ENCODE measurements at regions not wholly inside any gene's neighbourhood (a gene's known extent, or its start where the extent isn't known, plus 50 kb on each side); places are given as distances from the start of the nearest gene placed in this dataset.

DNA sequence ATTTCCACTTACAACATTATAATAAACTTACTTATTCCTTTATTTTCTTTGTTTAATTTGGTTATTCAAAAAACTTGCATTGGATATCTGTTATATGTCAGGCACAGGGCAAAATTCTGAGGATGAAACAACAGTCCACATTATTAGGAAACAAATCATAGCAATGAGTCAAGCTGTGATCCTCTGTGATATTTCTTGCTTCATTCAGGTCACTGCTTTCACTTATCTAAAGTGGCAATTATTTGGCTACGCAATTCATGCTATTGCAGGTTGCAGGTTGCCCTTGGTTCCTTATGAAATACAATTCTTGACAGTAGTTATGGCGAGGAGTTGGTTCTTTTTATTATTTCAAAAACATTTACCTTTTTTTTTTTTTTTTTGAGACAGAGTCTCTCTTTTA lies 66.4 kb upstream of the CNTN6 start:
- H3K9me3 ChIP-seq (ENCODE audit: insufficient read depth, low read length, severe bottlenecking), result peaks cover 4% of the 10 kb centered on the region
- no peaks in the 10 kb centered on the region for H3K36me3 ChIP-seq (ENCODE audit: insufficient read depth, low read length)
- no peaks in the 10 kb centered on the region for H3K79me2 ChIP-seq (ENCODE audit: insufficient read depth, low read length)
- H3K27me3 ChIP-seq (ENCODE audit: insufficient read depth, low read length, poor library complexity), result no peaks in the 10 kb centered on the region
- H3K9ac ChIP-seq (ENCODE audit: low read depth, low read length), result no peak overlapping the region
- H4K20me1 ChIP-seq (ENCODE audit: insufficient read depth, low read length), result no peaks in the 10 kb centered on the region
- H3K27ac ChIP-seq (ENCODE audit: low read length), result no peak overlapping the region
- no peak overlapping the region for H3K4me2 ChIP-seq (ENCODE audit: insufficient read depth, low read length)
- TF ChIP-seq CTCF (IDR thresholded peaks at IDR 0.05; ENCODE audit: borderline replicate concordance, extremely low read depth, low read length, poor library complexity, severe bottlenecking), result no peak
- TF ChIP-seq EZH2 (IDR thresholded peaks at IDR 0.05; ENCODE audit: borderline replicate concordance, low read depth, low read length, severe bottlenecking), result no peak
- H3K4me1 ChIP-seq (ENCODE audit: insufficient read depth, low read length), result no peaks in the 10 kb centered on the region
- H2AFZ ChIP-seq (ENCODE audit: low read depth, low read length), result no peak overlapping the region
- H3K4me3 ChIP-seq (ENCODE audit: low read depth in 1 of 2, low read length in 2 of 2), result no peak overlapping the region
- ATAC-seq (ENCODE audit: insufficient read depth, low read depth) (no peak), DNase-seq (no peak)

GRCh38 chr3:1036207-1036826 lies 56.5 kb upstream of the CNTN6 start:
- H3K27ac ChIP-seq (ENCODE audit: low read length), result no peak overlapping the region
- H3K4me2 ChIP-seq (ENCODE audit: insufficient read depth, low read length), result no peak overlapping the region
- no peaks in the 10 kb centered on the region for H3K4me1 ChIP-seq (ENCODE audit: insufficient read depth, low read length)
- H3K36me3 ChIP-seq (ENCODE audit: insufficient read depth, low read length), result no peaks in the 10 kb centered on the region
- ATAC-seq (ENCODE audit: insufficient read depth, low read depth) (no peak), DNase-seq (no peak)
- no peaks in the 10 kb centered on the region for H3K79me2 ChIP-seq (ENCODE audit: insufficient read depth, low read length)
- no peak for TF ChIP-seq EZH2 (IDR thresholded peaks at IDR 0.05; ENCODE audit: borderline replicate concordance, low read depth, low read length, severe bottlenecking)
- H3K27me3 ChIP-seq (ENCODE audit: insufficient read depth, low read length, poor library complexity), result no peaks in the 10 kb centered on the region
- no peak overlapping the region for H3K9ac ChIP-seq (ENCODE audit: low read depth, low read length)
- H2AFZ ChIP-seq (ENCODE audit: low read depth, low read length), result no peak overlapping the region
- H3K9me3 ChIP-seq (ENCODE audit: insufficient read depth, low read length, severe bottlenecking), result no peaks in the 10 kb centered on the region
- no peak overlapping the region for H3K4me3 ChIP-seq (ENCODE audit: low read depth in 1 of 2, low read length in 2 of 2)
- no peaks in the 10 kb centered on the region for H4K20me1 ChIP-seq (ENCODE audit: insufficient read depth, low read length)

GRCh38 chr3:1037631-1038030 lies 55.2 kb upstream of the CNTN6 start:
- no peaks in the 10 kb centered on the region for H4K20me1 ChIP-seq (ENCODE audit: insufficient read depth, low read length)
- TF ChIP-seq CTCF (IDR thresholded peaks at IDR 0.05; ENCODE audit: borderline replicate concordance, extremely low read depth, low read length, poor library complexity, severe bottlenecking) (no peak), EZH2 (IDR thresholded peaks at IDR 0.05; ENCODE audit: borderline replicate concordance, low read depth, low read length, severe bottlenecking) (no peak)
- H3K27ac ChIP-seq (ENCODE audit: low read length), result no peak overlapping the region
- no peaks in the 10 kb centered on the region for H3K27me3 ChIP-seq (ENCODE audit: insufficient read depth, low read length, poor library complexity)
- DNase-seq (no peak), ATAC-seq (ENCODE audit: insufficient read depth, low read depth) (no peak)
- no peak overlapping the region for H3K9ac ChIP-seq (ENCODE audit: low read depth, low read length)
- H3K36me3 ChIP-seq (ENCODE audit: insufficient read depth, low read length), result no peaks in the 10 kb centered on the region
- no peak overlapping the region for H3K4me2 ChIP-seq (ENCODE audit: insufficient read depth, low read length)
- no peak overlapping the region for H2AFZ ChIP-seq (ENCODE audit: low read depth, low read length)
- no peak overlapping the region for H3K4me3 ChIP-seq (ENCODE audit: low read depth in 1 of 2, low read length in 2 of 2)
- H3K9me3 ChIP-seq (ENCODE audit: insufficient read depth, low read length, severe bottlenecking), result no peaks in the 10 kb centered on the region
- H3K79me2 ChIP-seq (ENCODE audit: insufficient read depth, low read length), result no peaks in the 10 kb centered on the region
- no peaks in the 10 kb centered on the region for H3K4me1 ChIP-seq (ENCODE audit: insufficient read depth, low read length)
